A673 (cell line): ENCODE measurements at regions not wholly inside any gene's neighbourhood (a gene's known extent, or its start where the extent isn't known, plus 50 kb on each side); places are given as distances from the start of the nearest gene placed in this dataset.

Experiments used
- BruUV-seq: library from RNA; stranded (reverse); fragments of 400-500 nt; replicated peaks from 2 replicates; lab custom pipeline; 2021; lab: Mats Ljungman, UMichigan
- CTCF ChIA-PET: fragments of 300-600 bp; sonication (Branson Sonifier 250); formaldehyde crosslinking; loops from one replicate; lab custom pipeline; 2022; ENCODE audit warnings: antibody characterized with exemption; lab: Charles Lee
- POLR2A ChIA-PET: fragments of 300-600 bp; sonication (Branson Sonifier 250); formaldehyde crosslinking; loops from one replicate; lab custom pipeline; 2022; ENCODE audit warnings: antibody characterized with exemption; ENCODE audit not compliant: low non-redundant PET; lab: Charles Lee
- DNase-seq: peaks from one replicate; pipeline ENCODE4 v3.0.0-alpha.2; 2015; ENCODE audit warnings: low spot score
- H3K27ac ChIP-seq: fragments of 200-600 bp; sonication (generic); 2 replicates; pipeline ENCODE4 v1.5.1; 2016; ENCODE audit warnings: mixed run types, low read depth, mild to moderate bottlenecking, mixed read lengths, antibody characterized with exemption, low read length; ENCODE audit not compliant: poor library complexity, severe bottlenecking
- H3K27me3 ChIP-seq: fragments of 200-600 bp; sonication (generic); replicated peaks from 2 replicates; pipeline ENCODE4 v1.6.1; 2017; ENCODE audit warnings: mixed run types, low read depth, mild to moderate bottlenecking, mixed read lengths, antibody characterized with exemption, low read length; ENCODE audit not compliant: insufficient read depth, poor library complexity
- H3K36me3 ChIP-seq: fragments of 200-600 bp; sonication (generic); 2 replicates; pipeline ENCODE4 v1.6.1; 2016; ENCODE audit warnings: mixed run types, mild to moderate bottlenecking, mixed read lengths, antibody characterized with exemption, low read length; ENCODE audit not compliant: insufficient read depth, poor library complexity, severe bottlenecking
- H3K4me1 ChIP-seq: fragments of 200-600 bp; sonication (generic); 2 replicates; pipeline ENCODE4 v1.6.1; 2017; ENCODE audit warnings: mixed run types, mild to moderate bottlenecking, mixed read lengths, antibody characterized with exemption, low read length; ENCODE audit not compliant: insufficient read depth, poor library complexity, severe bottlenecking
- H3K4me3 ChIP-seq: fragments of 200-600 bp; sonication (generic); 2 replicates; pipeline ENCODE4 v1.5.1; 2016; ENCODE audit warnings: low read depth, mixed run types, mild to moderate bottlenecking, mixed read lengths, low read length; ENCODE audit not compliant: poor library complexity, severe bottlenecking
- H3K9me3 ChIP-seq: fragments of 200-600 bp; sonication (generic); 2 replicates; pipeline ENCODE4 v1.6.1; 2016; ENCODE audit warnings: mixed run types, low read depth, mild to moderate bottlenecking, mixed read lengths, antibody characterized with exemption, low read length; ENCODE audit not compliant: poor library complexity, severe bottlenecking
- EZH2 ChIP-seq: fragments of 200-600 bp; sonication (generic); IDR thresholded peaks from 2 replicates; pipeline ENCODE4 v1.6.1; 2017; ENCODE audit warnings: borderline replicate concordance, low read depth, mild to moderate bottlenecking, mixed read lengths, antibody characterized with exemption, low read length; ENCODE audit not compliant: poor library complexity, severe bottlenecking
- intact Hi-C: fragments of 100-400 bp; cut with micrococcal nuclease; formaldehyde crosslinking; loops from one replicate; pipeline ENCODE4 v1.10.0; 2022; ENCODE audit not compliant: unreplicated experiment
- TF ChIP-seq, protein P1 (sequence below): fragments of 300-800, 200-600 bp; sonication (generic); conservative IDR thresholded peaks from 2 replicates; pipeline ENCODE4 v1.5.1; 2017; ENCODE audit warnings: low read depth, mild to moderate bottlenecking, antibody characterized with exemption, low read length, moderate library complexity, mixed read lengths

GRCh38 chr10:83835945-83836745, 303.2 kb upstream of the GHITM start:
- BruUV-seq: no TSS peak
- intact Hi-C loops: no loop called here
- no peaks in the 10 kb centered on the region for H3K4me1 ChIP-seq
- no peak for TF ChIP-seq EZH2
- TF ChIP-seq, protein P1, sequence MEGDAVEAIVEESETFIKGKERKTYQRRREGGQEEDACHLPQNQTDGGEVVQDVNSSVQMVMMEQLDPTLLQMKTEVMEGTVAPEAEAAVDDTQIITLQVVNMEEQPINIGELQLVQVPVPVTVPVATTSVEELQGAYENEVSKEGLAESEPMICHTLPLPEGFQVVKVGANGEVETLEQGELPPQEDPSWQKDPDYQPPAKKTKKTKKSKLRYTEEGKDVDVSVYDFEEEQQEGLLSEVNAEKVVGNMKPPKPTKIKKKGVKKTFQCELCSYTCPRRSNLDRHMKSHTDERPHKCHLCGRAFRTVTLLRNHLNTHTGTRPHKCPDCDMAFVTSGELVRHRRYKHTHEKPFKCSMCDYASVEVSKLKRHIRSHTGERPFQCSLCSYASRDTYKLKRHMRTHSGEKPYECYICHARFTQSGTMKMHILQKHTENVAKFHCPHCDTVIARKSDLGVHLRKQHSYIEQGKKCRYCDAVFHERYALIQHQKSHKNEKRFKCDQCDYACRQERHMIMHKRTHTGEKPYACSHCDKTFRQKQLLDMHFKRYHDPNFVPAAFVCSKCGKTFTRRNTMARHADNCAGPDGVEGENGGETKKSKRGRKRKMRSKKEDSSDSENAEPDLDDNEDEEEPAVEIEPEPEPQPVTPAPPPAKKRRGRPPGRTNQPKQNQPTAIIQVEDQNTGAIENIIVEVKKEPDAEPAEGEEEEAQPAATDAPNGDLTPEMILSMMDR: no peak
- no peak overlapping the region for H3K27ac ChIP-seq
- no peaks in the 10 kb centered on the region for H3K9me3 ChIP-seq
- ChIA-PET POLR2A (no interaction called here), CTCF (no interaction called here)
- no peaks in the 10 kb centered on the region for H3K27me3 ChIP-seq
- H3K4me3 ChIP-seq: no peak overlapping the region
- DNase-seq: no peak
- no peaks in the 10 kb centered on the region for H3K36me3 ChIP-seq

GRCh38 chr10:83848677-83849076, 290.6 kb upstream of the GHITM start:
- no peak overlapping the region for H3K27ac ChIP-seq
- intact Hi-C loops: no loop called here
- CTCF ChIA-PET: no interaction called here
- no peak overlapping the region for H3K4me3 ChIP-seq
- H3K27me3 ChIP-seq: no peaks in the 10 kb centered on the region
- no peaks in the 10 kb centered on the region for H3K36me3 ChIP-seq
- POLR2A ChIA-PET: no interaction called here
- no peaks in the 10 kb centered on the region for H3K9me3 ChIP-seq
- DNase-seq: no peak
- TF ChIP-seq, protein P1: no peak
- TF ChIP-seq EZH2: no peak
- no TSS peak for BruUV-seq
- no peaks in the 10 kb centered on the region for H3K4me1 ChIP-seq

DNA sequence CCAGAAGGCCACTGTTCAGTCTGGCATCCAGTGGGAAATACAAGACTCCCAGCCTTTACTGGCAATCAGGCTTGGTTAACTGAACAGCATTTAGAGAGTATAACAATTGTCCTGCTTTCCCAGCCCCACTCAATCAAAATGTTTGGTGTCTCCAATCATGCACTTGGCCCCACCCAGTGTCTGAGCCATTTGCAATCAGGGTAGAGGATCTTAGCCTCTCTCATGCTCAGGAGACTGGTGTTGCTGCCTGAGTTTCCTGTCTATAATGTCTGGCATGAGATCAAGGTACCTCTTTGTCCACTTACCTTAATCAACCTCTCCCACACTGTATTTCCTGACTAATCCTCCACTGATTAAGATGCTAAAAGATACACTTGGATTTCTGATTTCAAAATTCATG, 290.2 kb upstream of the GHITM start:
- DNase-seq: no peak
- no peaks in the 10 kb centered on the region for H3K27me3 ChIP-seq
- BruUV-seq: no TSS peak
- ChIA-PET CTCF (no interaction called here), POLR2A (no interaction called here)
- intact Hi-C loops: no loop called here
- H3K9me3 ChIP-seq: no peaks in the 10 kb centered on the region
- H3K36me3 ChIP-seq: no peaks in the 10 kb centered on the region
- no peak for TF ChIP-seq EZH2
- TF ChIP-seq, protein P1: no peak
- no peaks in the 10 kb centered on the region for H3K4me1 ChIP-seq
- no peak overlapping the region for H3K4me3 ChIP-seq
- H3K27ac ChIP-seq: no peak overlapping the region
